H9 (cell line): ENCODE measurements at regions not wholly inside any gene's neighbourhood (a gene's known extent, or its start where the extent isn't known, plus 50 kb on each side); places are given as distances from the start of the nearest gene placed in this dataset.

Source experiments
- DNase-seq: peaks from one replicate; pipeline ENCODE4 v3.0.0-alpha.2; 2017
- H2AFZ ChIP-seq: one replicate; pipeline ENCODE4 v1.6.1; 2013; ENCODE audit warnings: mild to moderate bottlenecking, low read length, control low read depth, moderate library complexity
- H2AK5ac ChIP-seq: 2 replicates; pipeline ENCODE4 v1.6.1; 2013; ENCODE audit warnings: low read length, control low read depth, mixed read lengths; ENCODE audit not compliant: insufficient read length
- H2BK120ac ChIP-seq: one replicate; pipeline ENCODE4 v1.6.1; 2013; ENCODE audit warnings: low read depth, mild to moderate bottlenecking, low read length, control low read depth, inconsistent platforms; ENCODE audit not compliant: poor library complexity, severe bottlenecking
- H2BK12ac ChIP-seq: 2 replicates; pipeline ENCODE4 v1.6.1; 2013; ENCODE audit warnings: low read length, control low read depth, mixed read lengths, low read depth; ENCODE audit not compliant: insufficient read length
- H2BK15ac ChIP-seq: 2 replicates; pipeline ENCODE4 v1.6.1; 2013; ENCODE audit warnings: low read depth, low read length, control low read depth
- H2BK20ac ChIP-seq: one replicate; pipeline ENCODE4 v1.6.1; 2013; ENCODE audit warnings: low read depth, mild to moderate bottlenecking, low read length, control low read depth, inconsistent platforms; ENCODE audit not compliant: poor library complexity, severe bottlenecking
- H2BK5ac ChIP-seq: 2 replicates; pipeline ENCODE4 v1.6.1; 2013; ENCODE audit warnings: low read length, control low read depth, mixed read lengths; ENCODE audit not compliant: insufficient read length
- H3K14ac ChIP-seq: 2 replicates; pipeline ENCODE4 v1.6.1; 2013; ENCODE audit warnings: low read length, control low read depth; ENCODE audit not compliant: insufficient read depth
- H3K18ac ChIP-seq: 2 replicates; pipeline ENCODE4 v1.6.1; 2013; ENCODE audit warnings: low read depth, mild to moderate bottlenecking, mixed read lengths, low read length, control low read depth; ENCODE audit not compliant: insufficient read length
- H3K23ac ChIP-seq: 2 replicates; pipeline ENCODE4 v1.6.1; 2013; ENCODE audit warnings: low read length, control low read depth, mixed read lengths, low read depth; ENCODE audit not compliant: insufficient read length
- H3K23me2 ChIP-seq: 2 replicates; pipeline ENCODE4 v1.6.1; 2013; ENCODE audit warnings: low read depth, mild to moderate bottlenecking, mixed read lengths, low read length, control low read depth; ENCODE audit not compliant: insufficient read length, poor library complexity, severe bottlenecking
- H3K27ac ChIP-seq: 2 replicates; pipeline ENCODE4 v1.5.1; 2013; ENCODE audit warnings: low read length, control low read depth, mixed read lengths, low read depth; ENCODE audit not compliant: insufficient read length
- H3K27me3 ChIP-seq: 2 replicates; pipeline ENCODE4 v1.6.1; 2013; ENCODE audit warnings: low read length, control low read depth, inconsistent platforms; ENCODE audit not compliant: insufficient read depth
- H3K4ac ChIP-seq: 2 replicates; pipeline ENCODE4 v1.6.1; 2013; ENCODE audit warnings: low read depth, mild to moderate bottlenecking, control low read depth, inconsistent platforms, low read length, moderate library complexity
- H3K4me1 ChIP-seq: 2 replicates; pipeline ENCODE4 v1.6.1; 2013; ENCODE audit warnings: low read length, control low read depth, inconsistent platforms; ENCODE audit not compliant: insufficient read depth
- H3K4me2 ChIP-seq: 2 replicates; pipeline ENCODE4 v1.6.1; 2013; ENCODE audit warnings: low read length, control low read depth, mixed read lengths; ENCODE audit not compliant: insufficient read length, insufficient read depth
- H3K56ac ChIP-seq: 2 replicates; pipeline ENCODE4 v1.6.1; 2013; ENCODE audit warnings: low read depth, mild to moderate bottlenecking, mixed read lengths, low read length, control low read depth; ENCODE audit not compliant: insufficient read length
- H3K79me1 ChIP-seq: 2 replicates; pipeline ENCODE4 v1.6.1; 2013; ENCODE audit warnings: low read depth, mild to moderate bottlenecking, moderate library complexity, low read length, control low read depth, inconsistent platforms; ENCODE audit not compliant: insufficient read depth, poor library complexity, severe bottlenecking
- H3K79me2 ChIP-seq: 2 replicates; pipeline ENCODE4 v1.6.1; 2013; ENCODE audit warnings: low read length, control low read depth, inconsistent platforms; ENCODE audit not compliant: insufficient read depth
- H3K9ac ChIP-seq: 2 replicates; pipeline ENCODE4 v1.6.1; 2013; ENCODE audit warnings: low read length, control low read depth, mixed read lengths; ENCODE audit not compliant: insufficient read length; ENCODE audit errors: extremely low read depth
- H3K9me3 ChIP-seq: one replicate; pipeline ENCODE4 v1.6.1; 2013; ENCODE audit warnings: low read depth, low read length, inconsistent platforms; ENCODE audit not compliant: control insufficient read depth
- H3T11ph ChIP-seq: one replicate; pipeline ENCODE4 v1.6.1; 2013; ENCODE audit warnings: mild to moderate bottlenecking, low read length, control low read depth, inconsistent platforms
- H4K20me1 ChIP-seq: one replicate; pipeline ENCODE4 v1.6.1; 2013; ENCODE audit not compliant: control insufficient read depth, insufficient read length, insufficient read depth
- H4K5ac ChIP-seq: 2 replicates; pipeline ENCODE4 v1.6.1; 2013; ENCODE audit warnings: low read depth, mild to moderate bottlenecking, mixed read lengths, low read length, control low read depth; ENCODE audit not compliant: insufficient read length
- H4K8ac ChIP-seq: replicated peaks from 2 replicates; pipeline ENCODE4 v1.6.1; 2013; ENCODE audit warnings: low read length, control low read depth, mixed read lengths, low read depth; ENCODE audit not compliant: insufficient read length
- H4K91ac ChIP-seq: 2 replicates; pipeline ENCODE4 v1.6.1; 2013; ENCODE audit warnings: low read depth, mild to moderate bottlenecking, moderate library complexity, mixed read lengths, low read length, control low read depth; ENCODE audit not compliant: insufficient read length
- H3K27ac Mint-ChIP-seq, 3 experiments: 2 replicates in 2 of 3; 3 replicates in 1 of 3; pipeline ENCODE4 v1.8.0; 2020 to 2021; ENCODE audit warnings: mixed read lengths in 3 of 3, mild to moderate bottlenecking in 1 of 3, moderate library complexity in 1 of 3
- H3K27me3 Mint-ChIP-seq: 2 replicates; pipeline ENCODE4 v1.8.0; 2021; ENCODE audit warnings: low read depth, mild to moderate bottlenecking, moderate library complexity, mixed read lengths
- H3K36me3 Mint-ChIP-seq, 3 experiments: 2 replicates in 2 of 3; 3 replicates in 1 of 3; pipeline ENCODE4 v1.8.0; 2020 to 2021; ENCODE audit warnings: low read depth in 3 of 3, mixed read lengths in 3 of 3; ENCODE audit not compliant: insufficient read depth in 1 of 3
- H3K4me1 Mint-ChIP-seq, 2 experiments: 2 replicates each; pipeline ENCODE4 v1.8.0; 2020; ENCODE audit warnings: mixed read lengths in 2 of 2
- H3K4me3 Mint-ChIP-seq, 2 experiments: 2 replicates in 1 of 2; 3 replicates in 1 of 2; pipeline ENCODE4 v1.8.0; 2020 to 2021; ENCODE audit warnings: mild to moderate bottlenecking in 2 of 2, mixed read lengths in 2 of 2, moderate library complexity in 1 of 2
- H3K9me3 Mint-ChIP-seq, 2 experiments: 2 replicates in 1 of 2; 3 replicates in 1 of 2; pipeline ENCODE4 v1.8.0; 2020; ENCODE audit warnings: mild to moderate bottlenecking in 2 of 2, mixed read lengths in 2 of 2, moderate library complexity in 1 of 2
- WGBS: extraction: QIAGEN DNeasy Blood & Tissue Kit; methylation state at CpG from one replicate; pipeline ENCODE4 v1.1.7; 2013; ENCODE audit warnings: missing lambda C conversion rate, low lambda C conversion rate, mixed read lengths; ENCODE audit not compliant: insufficient read length; ENCODE audit errors: extremely low coverage; 5-methylcytosine and 5-hydroxymethylcytosine counted together
- TF ChIP-seq, protein P1 (sequence below): fragments of 200-600 bp; sonication (generic); conservative IDR thresholded peaks from 3 replicates; pipeline ENCODE4 v1.8.0; 2021; ENCODE audit warnings: antibody characterized with exemption, mild to moderate bottlenecking

DNA sequence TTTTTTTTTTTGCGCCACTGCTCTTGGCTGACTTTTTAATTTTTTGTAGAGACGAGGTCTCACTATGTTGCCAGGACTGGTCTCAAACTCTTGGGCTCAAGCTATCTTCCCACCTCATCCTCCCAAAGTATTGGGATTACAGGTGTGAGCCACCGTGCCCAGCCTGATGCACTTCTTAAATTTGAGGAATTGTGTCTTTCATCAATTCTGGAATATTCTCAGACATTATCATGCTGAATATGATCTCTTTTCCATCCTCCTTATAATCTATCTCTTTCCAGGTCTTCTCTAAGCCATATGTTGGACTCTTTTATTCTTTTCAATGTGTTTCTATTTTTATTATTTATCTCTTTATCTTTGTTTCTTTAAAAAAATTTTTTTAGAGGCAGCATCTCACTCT, 196.2 kb upstream of the IER5L start:
- Histone ChIP-seq H2BK20ac (no peak overlapping the region), H3K9me3 (no peaks in the 10 kb centered on the region), H2AK5ac (no peak overlapping the region), H4K20me1 (no peaks in the 10 kb centered on the region), H3K56ac (no peak overlapping the region), H3K27me3 (no peaks in the 10 kb centered on the region), H4K91ac (no peak overlapping the region), H3K79me2 (no peaks in the 10 kb centered on the region), H3K79me1 (no peaks in the 10 kb centered on the region), H3K4me2 (no peak overlapping the region), H4K8ac (no peak overlapping the region), H3K14ac (no peak overlapping the region), H2BK5ac (no peak overlapping the region), H3K4me1 (no peaks in the 10 kb centered on the region), H2BK12ac (no peak overlapping the region), H2BK15ac (no peak overlapping the region), H3K23ac (no peak overlapping the region), H2AFZ (no peak overlapping the region), H3K18ac (no peak overlapping the region), H3K9ac (no peak overlapping the region), H3T11ph (no peak overlapping the region), H3K4ac (no peak overlapping the region), H3K27ac (no peak overlapping the region), H4K5ac (no peak overlapping the region), H2BK120ac (no peak overlapping the region), H3K23me2 (no peaks in the 10 kb centered on the region)
- H3K27ac Mint-ChIP-seq: no peak overlapping the region
- peaks cover 0 to 16% (median 2%) of the 10 kb centered on the region in 3 experiments; a peak in 3 of 7 replicates for H3K36me3 Mint-ChIP-seq
- peaks cover 9 to 17% of the 10 kb centered on the region in 2 experiments; a peak in 3 of 4 replicates for H3K4me1 Mint-ChIP-seq
- TF ChIP-seq, protein P1, sequence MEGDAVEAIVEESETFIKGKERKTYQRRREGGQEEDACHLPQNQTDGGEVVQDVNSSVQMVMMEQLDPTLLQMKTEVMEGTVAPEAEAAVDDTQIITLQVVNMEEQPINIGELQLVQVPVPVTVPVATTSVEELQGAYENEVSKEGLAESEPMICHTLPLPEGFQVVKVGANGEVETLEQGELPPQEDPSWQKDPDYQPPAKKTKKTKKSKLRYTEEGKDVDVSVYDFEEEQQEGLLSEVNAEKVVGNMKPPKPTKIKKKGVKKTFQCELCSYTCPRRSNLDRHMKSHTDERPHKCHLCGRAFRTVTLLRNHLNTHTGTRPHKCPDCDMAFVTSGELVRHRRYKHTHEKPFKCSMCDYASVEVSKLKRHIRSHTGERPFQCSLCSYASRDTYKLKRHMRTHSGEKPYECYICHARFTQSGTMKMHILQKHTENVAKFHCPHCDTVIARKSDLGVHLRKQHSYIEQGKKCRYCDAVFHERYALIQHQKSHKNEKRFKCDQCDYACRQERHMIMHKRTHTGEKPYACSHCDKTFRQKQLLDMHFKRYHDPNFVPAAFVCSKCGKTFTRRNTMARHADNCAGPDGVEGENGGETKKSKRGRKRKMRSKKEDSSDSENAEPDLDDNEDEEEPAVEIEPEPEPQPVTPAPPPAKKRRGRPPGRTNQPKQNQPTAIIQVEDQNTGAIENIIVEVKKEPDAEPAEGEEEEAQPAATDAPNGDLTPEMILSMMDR: no peak
- H3K4me3 Mint-ChIP-seq: no peak overlapping the region
- H3K9me3 Mint-ChIP-seq: peaks cover 17 to 24% of the 10 kb centered on the region in 2 experiments
- DNase-seq: no peak
- H3K27me3 Mint-ChIP-seq: peaks cover 19% of the 10 kb centered on the region
- no CpG with 5 or more reads among the region's 3 CpGs for WGBS
